HG03571 (cell line): ENCODE measurements at regions not wholly inside any gene's neighbourhood (a gene's known extent, or its start where the extent isn't known, plus 50 kb on each side); places are given as distances from the start of the nearest gene placed in this dataset.
"Not testable (repeated sequence)": the region's sequence is repeated elsewhere in the genome, so short reads cannot be mapped to it uniquely, and the experiment has no call there.

Experiments
- ATAC-seq: cut with Tn5 transposase; IDR thresholded peaks from one replicate; pipeline ENCODE4 v1.9.1; 2021; ENCODE audit not compliant: unreplicated experiment

GRCh38 chr5:117357886-117358285 is 783.3 kb upstream of the SEMA6A start:
- ATAC-seq = no peak

- no peak for ATAC-seq
These were observed 772.7 kb upstream of the SEMA6A start for GRCh38 chr5:117347280-117347679.

- ATAC-seq = not testable (repeated sequence)
These were observed 769.1 kb upstream of the SEMA6A start for GRCh38 chr5:117343726-117344125.

- ATAC-seq = no peak
These were observed 762.6 kb upstream of the SEMA6A start for GRCh38 chr5:117337064-117337749.

- no peak for ATAC-seq
These were observed 761.6 kb upstream of the SEMA6A start for GRCh38 chr5:117336208-117336607.

GRCh38 chr5:117333011-117333410 is 758.4 kb upstream of the SEMA6A start:
- no peak for ATAC-seq

GRCh38 chr5:117332341-117332740 is 757.7 kb upstream of the SEMA6A start:
- ATAC-seq = no peak

- no peak for ATAC-seq
These were observed 752.9 kb upstream of the SEMA6A start for GRCh38 chr5:117327511-117327910.

- no peak for ATAC-seq
These were observed 752.4 kb upstream of the SEMA6A start for GRCh38 chr5:117326997-117327396.

- no peak for ATAC-seq
These were observed 743.9 kb upstream of the SEMA6A start for GRCh38 chr5:117318528-117318927.

GRCh38 chr5:117315170-117315569 is 740.5 kb upstream of the SEMA6A start:
- ATAC-seq = no peak

- not testable (repeated sequence) for ATAC-seq
These were observed 730.0 kb upstream of the SEMA6A start for GRCh38 chr5:117304512-117305107.

- no peak for ATAC-seq
These were observed 728.3 kb upstream of the SEMA6A start for GRCh38 chr5:117302949-117303348.

GRCh38 chr5:117302473-117302872 is 727.9 kb upstream of the SEMA6A start:
- no peak for ATAC-seq

- no peak for ATAC-seq
These were observed 725.3 kb upstream of the SEMA6A start for GRCh38 chr5:117299936-117300328.

- no peak for ATAC-seq
These were observed 724.8 kb upstream of the SEMA6A start for GRCh38 chr5:117299224-117299935.

GRCh38 chr5:117296872-117297271 is 722.2 kb upstream of the SEMA6A start:
- ATAC-seq = no peak

- no peak for ATAC-seq
These were observed 721.3 kb upstream of the SEMA6A start for GRCh38 chr5:117295941-117296340.

GRCh38 chr5:117286813-117287212 is 712.2 kb upstream of the SEMA6A start:
- no peak for ATAC-seq

- ATAC-seq = no peak
These were observed 697.0 kb upstream of the SEMA6A start for GRCh38 chr5:117271656-117272055.

- no peak for ATAC-seq
These were observed 691.7 kb upstream of the SEMA6A start for GRCh38 chr5:117266280-117266679.

- ATAC-seq = no peak
These were observed 688.6 kb upstream of the SEMA6A start for GRCh38 chr5:117263231-117263630.
